ENCODE measurements at regions not wholly inside any gene's neighbourhood (a gene's known extent, or its start where the extent isn't known, plus 50 kb on each side); places are given as distances from the start of the nearest gene placed in this dataset.

GRCh38 chr2:53095664-53096063 lies 671.9 kb upstream of the CHAC2 start:
- DNase-seq (ENCODE audit: low spot score) (no peak), ATAC-seq (ENCODE audit: insufficient number of reproducible peaks, low FRiP score, low read depth) (no peak)
- TF ChIP-seq, protein P1, sequence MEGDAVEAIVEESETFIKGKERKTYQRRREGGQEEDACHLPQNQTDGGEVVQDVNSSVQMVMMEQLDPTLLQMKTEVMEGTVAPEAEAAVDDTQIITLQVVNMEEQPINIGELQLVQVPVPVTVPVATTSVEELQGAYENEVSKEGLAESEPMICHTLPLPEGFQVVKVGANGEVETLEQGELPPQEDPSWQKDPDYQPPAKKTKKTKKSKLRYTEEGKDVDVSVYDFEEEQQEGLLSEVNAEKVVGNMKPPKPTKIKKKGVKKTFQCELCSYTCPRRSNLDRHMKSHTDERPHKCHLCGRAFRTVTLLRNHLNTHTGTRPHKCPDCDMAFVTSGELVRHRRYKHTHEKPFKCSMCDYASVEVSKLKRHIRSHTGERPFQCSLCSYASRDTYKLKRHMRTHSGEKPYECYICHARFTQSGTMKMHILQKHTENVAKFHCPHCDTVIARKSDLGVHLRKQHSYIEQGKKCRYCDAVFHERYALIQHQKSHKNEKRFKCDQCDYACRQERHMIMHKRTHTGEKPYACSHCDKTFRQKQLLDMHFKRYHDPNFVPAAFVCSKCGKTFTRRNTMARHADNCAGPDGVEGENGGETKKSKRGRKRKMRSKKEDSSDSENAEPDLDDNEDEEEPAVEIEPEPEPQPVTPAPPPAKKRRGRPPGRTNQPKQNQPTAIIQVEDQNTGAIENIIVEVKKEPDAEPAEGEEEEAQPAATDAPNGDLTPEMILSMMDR (IDR thresholded peaks at IDR 0.05), result no peak
- Histone ChIP-seq H3K4me3 (no peak overlapping the region), H3K36me3 (no peaks in the 10 kb centered on the region), H3K27ac (no peak overlapping the region), H3K27me3 (replicated peaks; ENCODE audit: insufficient read depth) (no peaks in the 10 kb centered on the region), H3K9me3 (no peaks in the 10 kb centered on the region), H3K4me1 (ENCODE audit: control insufficient read depth in 1 of 2, low read depth in 2 of 2) (no peaks in the 10 kb centered on the region)

DNA sequence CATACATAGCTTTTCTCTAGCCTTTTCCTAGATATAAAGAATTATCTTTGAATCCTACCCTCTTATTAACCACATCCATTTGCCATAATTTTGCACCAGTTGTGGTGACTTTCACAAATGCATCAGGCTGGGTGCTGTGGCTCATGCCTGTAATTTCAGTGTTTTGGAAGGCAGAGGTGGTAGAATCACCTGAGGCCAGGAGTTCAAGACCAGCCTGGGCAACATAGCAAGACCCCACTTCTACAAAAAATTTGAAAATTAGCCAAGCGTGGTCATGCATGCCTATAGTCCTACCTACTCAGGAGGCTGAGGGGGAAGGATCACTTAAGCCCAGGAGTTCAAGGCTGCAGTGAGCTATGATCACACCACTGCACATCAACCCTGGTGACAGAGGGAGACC lies 672.4 kb upstream of the CHAC2 start:
- TF ChIP-seq, protein P1 (IDR thresholded peaks at IDR 0.05), result no peak
- Histone ChIP-seq H3K4me1 (ENCODE audit: control insufficient read depth in 1 of 2, low read depth in 2 of 2) (no peaks in the 10 kb centered on the region), H3K27me3 (replicated peaks; ENCODE audit: insufficient read depth) (no peaks in the 10 kb centered on the region), H3K27ac (no peak overlapping the region), H3K36me3 (no peaks in the 10 kb centered on the region), H3K9me3 (no peaks in the 10 kb centered on the region), H3K4me3 (no peak overlapping the region)
- DNase-seq (ENCODE audit: low spot score) (no peak), ATAC-seq (ENCODE audit: insufficient number of reproducible peaks, low FRiP score, low read depth) (no peak)

DNA sequence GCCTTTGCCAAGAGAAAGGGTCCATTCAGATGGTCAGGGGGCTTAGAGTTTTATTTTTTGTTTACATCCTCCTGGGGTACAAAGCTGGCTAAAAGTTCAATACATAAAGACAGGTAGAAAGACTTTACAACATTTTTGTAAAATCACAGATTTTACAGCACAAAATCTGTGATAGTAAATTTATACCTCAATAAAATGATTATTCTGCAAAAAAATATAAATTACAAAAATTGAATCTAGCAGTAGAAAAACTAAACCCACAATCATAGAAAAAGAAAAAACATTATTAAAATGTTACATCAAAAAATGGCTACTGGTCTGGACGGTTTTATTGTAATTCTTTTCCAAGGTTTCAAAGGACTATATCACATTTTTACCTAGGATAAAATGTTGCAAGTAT lies 674.2 kb upstream of the CHAC2 start:
- H3K4me3 ChIP-seq, result no peak overlapping the region

GRCh38 chr2:53091183-53091582 lies 676.4 kb upstream of the CHAC2 start:
- Histone ChIP-seq H3K36me3 (no peaks in the 10 kb centered on the region), H3K27ac (no peak overlapping the region), H3K27me3 (replicated peaks; ENCODE audit: insufficient read depth) (no peaks in the 10 kb centered on the region), H3K4me1 (ENCODE audit: control insufficient read depth in 1 of 2, low read depth in 2 of 2) (no peaks in the 10 kb centered on the region), H3K4me3 (no peak overlapping the region), H3K9me3 (no peaks in the 10 kb centered on the region)
- DNase-seq (ENCODE audit: low spot score) (no peak), ATAC-seq (ENCODE audit: insufficient number of reproducible peaks, low FRiP score, low read depth) (no peak)
- TF ChIP-seq, protein P1 (IDR thresholded peaks at IDR 0.05), result no peak

More for the DNA sequence above, 674.2 kb upstream of the CHAC2 start:
- Histone ChIP-seq H3K36me3 (no peaks in the 10 kb centered on the region), H3K9me3 (no peaks in the 10 kb centered on the region), H3K27me3 (replicated peaks; ENCODE audit: insufficient read depth) (no peaks in the 10 kb centered on the region), H3K27ac (no peak overlapping the region), H3K4me1 (ENCODE audit: control insufficient read depth in 1 of 2, low read depth in 2 of 2) (no peaks in the 10 kb centered on the region)
- TF ChIP-seq, protein P1 (IDR thresholded peaks at IDR 0.05), result no peak
- DNase-seq (ENCODE audit: low spot score) (no peak), ATAC-seq (ENCODE audit: insufficient number of reproducible peaks, low FRiP score, low read depth) (no peak)

GRCh38 chr2:53087874-53088461 lies 679.6 kb upstream of the CHAC2 start:
- ATAC-seq (ENCODE audit: insufficient number of reproducible peaks, low FRiP score, low read depth), result no peak
- DNase-seq (ENCODE audit: low spot score), result no peak
- TF ChIP-seq, protein P1 (IDR thresholded peaks at IDR 0.05), result no peak
- Histone ChIP-seq H3K27me3 (replicated peaks; ENCODE audit: insufficient read depth) (no peaks in the 10 kb centered on the region), H3K9me3 (no peaks in the 10 kb centered on the region), H3K27ac (no peak overlapping the region), H3K4me1 (ENCODE audit: control insufficient read depth in 1 of 2, low read depth in 2 of 2) (no peaks in the 10 kb centered on the region), H3K36me3 (no peaks in the 10 kb centered on the region), H3K4me3 (no peak overlapping the region)

Measured in thoracic aorta (tissue), 2 donors.